Fibroblast of lung (primary cell): ENCODE measurements at regions not wholly inside any gene's neighbourhood (a gene's known extent, or its start where the extent isn't known, plus 50 kb on each side); places are given as distances from the start of the nearest gene placed in this dataset.
A peak's percentile ranks its signal among the peaks of the same experiment; 100 is the strongest.

Source experiments
- DNase-seq, 2 donors: peaks; one replicate each; pipeline versions ENCODE4 v3.0.0 to v3.0.0-alpha.2; 2010; ENCODE audit warnings: low read depth in 2 of 2
- H2AFZ ChIP-seq: 2 replicates; pipeline ENCODE4 v1.5.1; 2012; ENCODE audit warnings: low read length, control low read depth, inconsistent platforms
- H3K27ac ChIP-seq: 2 replicates; pipeline ENCODE4 v1.5.1; 2011; ENCODE audit warnings: low read length, control low read depth; ENCODE audit not compliant: insufficient read depth
- H3K27me3 ChIP-seq: 2 replicates; pipeline ENCODE4 v1.5.1; 2011; ENCODE audit warnings: mild to moderate bottlenecking, low read length; ENCODE audit not compliant: control insufficient read depth, insufficient read depth
- H3K36me3 ChIP-seq: 2 replicates; pipeline ENCODE4 v1.5.1; 2011; ENCODE audit warnings: low read length; ENCODE audit not compliant: control insufficient read depth, insufficient read depth
- H3K4me1 ChIP-seq: 2 replicates; pipeline ENCODE4 v1.5.1; 2011; ENCODE audit warnings: low read length; ENCODE audit not compliant: control insufficient read depth, insufficient read depth; ENCODE audit errors: extremely low read depth
- H3K4me2 ChIP-seq: 2 replicates; pipeline ENCODE4 v1.5.1; 2011; ENCODE audit warnings: low read length, control low read depth; ENCODE audit not compliant: insufficient read depth; ENCODE audit errors: extremely low read depth
- H3K4me3 ChIP-seq, 4 experiments: fragments of 200-600 bp in 1 of 4; sonication (generic) in 1 of 4; replicated peaks in 1 of 4; 2 replicates each; pipeline ENCODE4 v1.5.1; 2011 to 2016; ENCODE audit warnings: low read length in 4 of 4, low read depth in 3 of 4, mild to moderate bottlenecking in 3 of 4, control low read depth in 2 of 4, inconsistent platforms in 1 of 4, mixed read lengths in 1 of 4; ENCODE audit not compliant: insufficient read depth in 1 of 4; ENCODE audit errors: control extremely low read depth in 1 of 4
- H3K79me2 ChIP-seq: 2 replicates; pipeline ENCODE4 v1.5.1; 2012; ENCODE audit warnings: mild to moderate bottlenecking, low read length, inconsistent platforms; ENCODE audit not compliant: control insufficient read depth, insufficient read depth
- H3K9ac ChIP-seq: 2 replicates; pipeline ENCODE4 v1.5.1; 2011; ENCODE audit warnings: mild to moderate bottlenecking, low read length, control low read depth; ENCODE audit not compliant: insufficient read depth
- H3K9me3 ChIP-seq: 2 replicates; pipeline ENCODE4 v1.5.1; 2012; ENCODE audit warnings: low read depth, low read length; ENCODE audit not compliant: control insufficient read depth, insufficient read depth
- H4K20me1 ChIP-seq: 2 replicates; pipeline ENCODE4 v1.5.1; 2011; ENCODE audit warnings: low read length; ENCODE audit not compliant: control insufficient read depth, insufficient read depth; ENCODE audit errors: extremely low read depth
- CTCF ChIP-seq, 2 donors: IDR thresholded peaks in 1 of 2; conservative IDR thresholded peaks in 1 of 2; 1 replicate in 1 of 2; 2 replicates in 1 of 2; pipeline ENCODE4 v1.5.1; 2011 to 2012; ENCODE audit warnings: low read length in 2 of 2, control low read depth in 1 of 2, inconsistent platforms in 1 of 2, low read depth in 1 of 2, mild to moderate bottlenecking in 1 of 2
- EZH2 ChIP-seq: IDR thresholded peaks from 2 replicates; pipeline ENCODE4 v1.5.1; 2012; ENCODE audit warnings: low read length, control low read depth, mild to moderate bottlenecking; ENCODE audit errors: missing control alignments

GRCh38 chr21:28280611-28281010 is 712.1 kb downstream of the LTN1 start:
- H3K36me3 ChIP-seq, result no peaks in the 10 kb centered on the region

GRCh38 chr21:28277324-28277723 is 715.4 kb downstream of the LTN1 start:
- no peak for DNase-seq
- H2AFZ ChIP-seq, result no peak overlapping the region
- TF ChIP-seq EZH2, result no peak
- no peak for TF ChIP-seq CTCF (conservative IDR thresholded peaks at IDR 0.05 in 1 of 2, IDR thresholded peaks at IDR 0.05 in 1 of 2; ENCODE audit: low read depth in 1 of 2, low read length in 2 of 2)
- no peaks in the 10 kb centered on the region for H3K9me3 ChIP-seq
- H3K4me2 ChIP-seq, result no peak overlapping the region
- H4K20me1 ChIP-seq, result no peaks in the 10 kb centered on the region
- no peaks in the 10 kb centered on the region for H3K27me3 ChIP-seq
- no peaks in the 10 kb centered on the region for H3K79me2 ChIP-seq
- H3K4me1 ChIP-seq, result no peaks in the 10 kb centered on the region
- H3K9ac ChIP-seq, result no peak overlapping the region
- H3K27ac ChIP-seq, result no peak overlapping the region
- no peaks in the 10 kb centered on the region for H3K36me3 ChIP-seq
- H3K4me3 ChIP-seq, result no peak overlapping the region

More at GRCh38 chr21:28280611-28281010, 712.1 kb downstream of the LTN1 start:
- no peak overlapping the region for H2AFZ ChIP-seq
- no peak overlapping the region for H3K4me3 ChIP-seq
- H3K4me1 ChIP-seq, result peaks cover 4% of the 10 kb centered on the region
- H4K20me1 ChIP-seq, result no peaks in the 10 kb centered on the region
- no peaks in the 10 kb centered on the region for H3K27me3 ChIP-seq
- TF ChIP-seq CTCF (conservative IDR thresholded peaks at IDR 0.05 in 1 of 2, IDR thresholded peaks at IDR 0.05 in 1 of 2; ENCODE audit: low read depth in 1 of 2, low read length in 2 of 2) (no peak), EZH2 (no peak)
- no peak overlapping the region for H3K4me2 ChIP-seq
- H3K9ac ChIP-seq, result no peak overlapping the region
- no peak for DNase-seq
- no peak overlapping the region for H3K27ac ChIP-seq
- no peaks in the 10 kb centered on the region for H3K9me3 ChIP-seq
- H3K79me2 ChIP-seq, result no peaks in the 10 kb centered on the region

- Histone ChIP-seq H3K36me3 (no peaks in the 10 kb centered on the region), H3K4me1 (no peaks in the 10 kb centered on the region), H3K4me2 (no peak overlapping the region), H3K27me3 (no peaks in the 10 kb centered on the region), H3K9me3 (no peaks in the 10 kb centered on the region), H2AFZ (peak overlapping the region; percentile 47), H3K4me3 (no peak overlapping the region), H3K9ac (no peak overlapping the region), H3K79me2 (no peaks in the 10 kb centered on the region), H3K27ac (no peak overlapping the region), H4K20me1 (no peaks in the 10 kb centered on the region)
- TF ChIP-seq CTCF (conservative IDR thresholded peaks at IDR 0.05 in 1 of 2, IDR thresholded peaks at IDR 0.05 in 1 of 2; ENCODE audit: low read depth in 1 of 2, low read length in 2 of 2), result no peak
- DNase-seq, result peak in 1 of 2 donors; percentile 53
These were observed 720.2 kb downstream of the LTN1 start for GRCh38 chr21:28272272-28272992.
